Hepatocyte (in vitro differentiated cells): ENCODE measurements at regions not wholly inside any gene's neighbourhood (a gene's known extent, or its start where the extent isn't known, plus 50 kb on each side); places are given as distances from the start of the nearest gene placed in this dataset.
"Not testable (repeated sequence)": the region's sequence is repeated elsewhere in the genome, so short reads cannot be mapped to it uniquely, and the experiment has no call there.

ENCODE experiments used
- DNase-seq: peaks from one replicate; pipeline ENCODE4 v3.0.0-alpha.2; 2016; ENCODE audit warnings: low spot score
- H2AFZ ChIP-seq: fragments of 200-600 bp; sonication (generic); 2 replicates; pipeline ENCODE4 v1.6.0; 2016; ENCODE audit warnings: antibody characterized with exemption, mild to moderate bottlenecking
- H3K27ac ChIP-seq: fragments of 200-600 bp; sonication (generic); 2 replicates; pipeline ENCODE4 v1.5.1; 2016; ENCODE audit warnings: mild to moderate bottlenecking
- H3K27me3 ChIP-seq: fragments of 200-600 bp; sonication (generic); 2 replicates; pipeline ENCODE4 v1.6.1; 2016
- H3K36me3 ChIP-seq: fragments of 200-600 bp; sonication (generic); replicated peaks from 2 replicates; pipeline ENCODE4 v1.5.1; 2016; ENCODE audit warnings: low read depth; ENCODE audit not compliant: insufficient read depth
- H3K4me1 ChIP-seq: fragments of 200-600 bp; sonication (generic); 2 replicates; pipeline ENCODE4 v1.5.1; 2016; ENCODE audit warnings: mild to moderate bottlenecking, moderate library complexity; ENCODE audit not compliant: insufficient read depth
- H3K4me2 ChIP-seq: fragments of 200-600 bp; sonication (generic); 2 replicates; pipeline ENCODE4 v1.6.0; 2016
- H3K4me3 ChIP-seq: fragments of 200-600 bp; sonication (generic); 2 replicates; pipeline ENCODE4 v1.5.1; 2016; ENCODE audit warnings: mild to moderate bottlenecking
- H3K79me2 ChIP-seq: fragments of 200-600 bp; sonication (generic); 2 replicates; pipeline ENCODE4 v1.6.0; 2017; ENCODE audit warnings: mild to moderate bottlenecking
- H3K9me2 ChIP-seq: fragments of 200-600 bp; sonication (generic); replicated peaks from 2 replicates; pipeline ENCODE4 v1.6.0; 2017; ENCODE audit warnings: mild to moderate bottlenecking; ENCODE audit not compliant: insufficient read depth
- H3K9me3 ChIP-seq: fragments of 200-600 bp; sonication (generic); 2 replicates; pipeline ENCODE4 v1.5.1; 2016; ENCODE audit warnings: low read depth, mild to moderate bottlenecking
- H4K20me1 ChIP-seq: fragments of 200-600 bp; sonication (generic); 2 replicates; pipeline ENCODE4 v1.6.0; 2016; ENCODE audit warnings: mild to moderate bottlenecking; ENCODE audit not compliant: insufficient read depth, poor library complexity, severe bottlenecking
- CTCF ChIP-seq: fragments of 200-600 bp; sonication (generic); IDR thresholded peaks from 2 replicates; pipeline ENCODE4 v1.5.1; 2016; ENCODE audit warnings: antibody characterized with exemption, mild to moderate bottlenecking; ENCODE audit not compliant: poor library complexity
- EZH2 ChIP-seq: fragments of 200-600 bp; sonication (generic); IDR thresholded peaks from 2 replicates; pipeline ENCODE4 v1.6.1; 2016; ENCODE audit warnings: antibody characterized with exemption, mild to moderate bottlenecking, borderline replicate concordance
- EZH2phosphoT487 ChIP-seq: fragments of 200-600 bp; sonication (generic); IDR thresholded peaks from one replicate; pipeline ENCODE4 v1.6.1; 2018; ENCODE audit warnings: antibody characterized with exemption, mild to moderate bottlenecking, low read depth, moderate library complexity; ENCODE audit not compliant: unreplicated experiment, severe bottlenecking
- WGBS: methylation state at CpG from one replicate; pipeline ENCODE4 v1.1.6; 2016; ENCODE audit warnings: low lambda C conversion rate; ENCODE audit errors: missing lambda C conversion rate; 5-methylcytosine and 5-hydroxymethylcytosine counted together

GRCh38 chr5:25415970-25416369 is 771.2 kb upstream of the CDH10 start:
- WGBS, result 98% methylated on average over 8 of the region's 8 CpGs
- TF ChIP-seq EZH2phosphoT487 (no peak), EZH2 (no peak), CTCF (no peak)
- no peak overlapping the region for H3K4me3 ChIP-seq
- no peaks in the 10 kb centered on the region for H3K79me2 ChIP-seq
- H3K36me3 ChIP-seq, result no peaks in the 10 kb centered on the region
- no peaks in the 10 kb centered on the region for H3K9me2 ChIP-seq
- no peaks in the 10 kb centered on the region for H3K9me3 ChIP-seq
- H3K4me1 ChIP-seq, result no peaks in the 10 kb centered on the region
- H4K20me1 ChIP-seq, result no peaks in the 10 kb centered on the region
- H3K4me2 ChIP-seq, result no peak overlapping the region
- no peaks in the 10 kb centered on the region for H3K27me3 ChIP-seq
- H3K27ac ChIP-seq, result no peak overlapping the region
- H2AFZ ChIP-seq, result no peak overlapping the region
- DNase-seq, result no peak

- Histone ChIP-seq H3K27ac (no peak overlapping the region), H3K4me2 (no peak overlapping the region)
Measured at GRCh38 chr5:25414742-25415141, 770.0 kb upstream of the CDH10 start.

GRCh38 chr5:25412116-25412661 is 767.4 kb upstream of the CDH10 start:
- no peak for TF ChIP-seq CTCF
- TF ChIP-seq EZH2, result no peak
- TF ChIP-seq EZH2phosphoT487, result no peak
- H3K79me2 ChIP-seq, result no peaks in the 10 kb centered on the region
- 85% methylated on average over 2 of the region's 2 CpGs for WGBS
- no peaks in the 10 kb centered on the region for H3K36me3 ChIP-seq
- no peaks in the 10 kb centered on the region for H3K27me3 ChIP-seq
- no peak overlapping the region for H3K4me3 ChIP-seq
- no peaks in the 10 kb centered on the region for H3K4me1 ChIP-seq
- no peak overlapping the region for H3K27ac ChIP-seq
- H2AFZ ChIP-seq, result no peak overlapping the region
- DNase-seq, result no peak
- no peaks in the 10 kb centered on the region for H3K9me2 ChIP-seq
- H3K9me3 ChIP-seq, result no peaks in the 10 kb centered on the region
- no peak overlapping the region for H3K4me2 ChIP-seq
- no peaks in the 10 kb centered on the region for H4K20me1 ChIP-seq

More at GRCh38 chr5:25414742-25415141, 770.0 kb upstream of the CDH10 start:
- TF ChIP-seq CTCF (no peak), EZH2phosphoT487 (no peak), EZH2 (no peak)
- peak; percentile 48 for DNase-seq
- Histone ChIP-seq H3K79me2 (no peaks in the 10 kb centered on the region), H4K20me1 (no peaks in the 10 kb centered on the region), H3K36me3 (no peaks in the 10 kb centered on the region), H3K4me3 (no peak overlapping the region), H2AFZ (no peak overlapping the region), H3K9me3 (no peaks in the 10 kb centered on the region), H3K4me1 (no peaks in the 10 kb centered on the region), H3K9me2 (no peaks in the 10 kb centered on the region), H3K27me3 (no peaks in the 10 kb centered on the region)
- WGBS, result 60% methylated on average over 6 of the region's 6 CpGs

- not testable (repeated sequence) for H3K79me2 ChIP-seq, H3K9me2 ChIP-seq, DNase-seq, H3K36me3 ChIP-seq, H3K4me3 ChIP-seq, H3K27ac ChIP-seq, H3K9me3 ChIP-seq, H3K4me1 ChIP-seq, H3K4me2 ChIP-seq, H2AFZ ChIP-seq, H3K27me3 ChIP-seq, H4K20me1 ChIP-seq
- WGBS, result 81% methylated on average over 6 of the region's 6 CpGs
Measured at GRCh38 chr5:25407365-25407764, 762.6 kb upstream of the CDH10 start.
